Gastrocnemius medialis (tissue), 4 donors: ENCODE measurements at regions not wholly inside any gene's neighbourhood (a gene's known extent, or its start where the extent isn't known, plus 50 kb on each side); places are given as distances from the start of the nearest gene placed in this dataset.

Source experiments
- CTCF ChIP-seq, 5 experiments: fragments of 450-650 bp in 3 of 5; fragments of 200-600 bp in 2 of 5; sonication (generic) in 2 of 5; IDR thresholded peaks in 4 of 5; conservative IDR thresholded peaks in 1 of 5; 1 replicate in 4 of 5; 2 replicates in 1 of 5; pipeline ENCODE4 v1.5.1; 2016 to 2019; ENCODE audit warnings: antibody characterized with exemption in 5 of 5, mild to moderate bottlenecking in 3 of 5, moderate library complexity in 3 of 5
- POLR2A ChIP-seq, 2 donors: fragments of 450-650 bp; IDR thresholded peaks; one replicate each; pipeline ENCODE4 v1.6.1; 2017; ENCODE audit warnings: antibody characterized with exemption in 2 of 2, mild to moderate bottlenecking in 2 of 2, moderate library complexity in 2 of 2

- no peak for TF ChIP-seq POLR2A (IDR thresholded peaks at IDR 0.05)
- TF ChIP-seq CTCF (IDR thresholded peaks at IDR 0.05 in 4 of 5, conservative IDR thresholded peaks at IDR 0.05 in 1 of 5) = no peak
These were observed 86.7 kb downstream of the PDGFA start for GRCh38 chr7:432933-433332.
